GM23338 (cell line): ENCODE measurements at regions not wholly inside any gene's neighbourhood (a gene's known extent, or its start where the extent isn't known, plus 50 kb on each side); places are given as distances from the start of the nearest gene placed in this dataset.

Source experiments
- ATAC-seq: fragments of 200-7000 bp; cut with Tn5 transposase; 3 replicates; pipeline ENCODE4 v1.9.1; 2020
- DNase-seq: peaks from one replicate; pipeline ENCODE4 v3.0.0-alpha.2; 2015; ENCODE audit warnings: low spot score
- H2AFZ ChIP-seq: fragments of 200-600 bp; sonication (generic); 2 replicates; pipeline ENCODE4 v1.8.0; 2016; ENCODE audit warnings: antibody characterized with exemption, mild to moderate bottlenecking, moderate library complexity
- H3F3A ChIP-seq: fragments of 200-600 bp; sonication (generic); replicated peaks from 2 replicates; pipeline ENCODE4 v1.8.0; 2017; ENCODE audit warnings: antibody characterized with exemption, mixed run types, low read depth
- H3K27ac ChIP-seq: fragments of 200-600 bp; sonication (generic); 2 replicates; pipeline ENCODE4 v1.6.1; 2016; ENCODE audit warnings: low read depth
- H3K27me3 ChIP-seq: fragments of 200-600 bp; sonication (generic); 2 replicates; pipeline ENCODE4 v1.8.0; 2016; ENCODE audit warnings: mild to moderate bottlenecking, mixed run types, moderate library complexity; ENCODE audit not compliant: insufficient read depth
- H3K36me3 ChIP-seq: fragments of 200-600 bp; sonication (generic); 2 replicates; pipeline ENCODE4 v1.8.0; 2016; ENCODE audit warnings: mild to moderate bottlenecking; ENCODE audit not compliant: insufficient read depth
- H3K4me1 ChIP-seq: fragments of 200-600 bp; sonication (generic); 2 replicates; pipeline ENCODE4 v1.8.0; 2016; ENCODE audit warnings: mild to moderate bottlenecking, moderate library complexity; ENCODE audit not compliant: insufficient read depth
- H3K4me2 ChIP-seq: fragments of 200-600 bp; sonication (generic); 2 replicates; pipeline ENCODE4 v1.7.1; 2017; ENCODE audit warnings: mixed run types
- H3K4me3 ChIP-seq: fragments of 200-600 bp; sonication (generic); 2 replicates; pipeline ENCODE4 v1.6.1; 2016; ENCODE audit warnings: mixed run types
- H3K79me2 ChIP-seq: fragments of 200-600 bp; sonication (generic); replicated peaks from 2 replicates; pipeline ENCODE4 v1.8.0; 2017; ENCODE audit warnings: mild to moderate bottlenecking; ENCODE audit not compliant: insufficient read depth
- H3K9me2 ChIP-seq: fragments of 200-600 bp; sonication (generic); 2 replicates; pipeline ENCODE4 v1.8.0; 2017; ENCODE audit not compliant: insufficient read depth
- H4K20me1 ChIP-seq: fragments of 200-600 bp; sonication (generic); replicated peaks from 2 replicates; pipeline ENCODE4 v1.8.0; 2017; ENCODE audit warnings: mild to moderate bottlenecking; ENCODE audit not compliant: insufficient read depth
- H3K27ac Mint-ChIP-seq: 2 replicates; pipeline ENCODE4 v1.8.0; 2020; ENCODE audit warnings: inconsistent platforms, mild to moderate bottlenecking, moderate library complexity, mixed read lengths
- H3K27me3 Mint-ChIP-seq: 3 replicates; pipeline ENCODE4 v1.8.0; 2022; ENCODE audit warnings: low read depth, mild to moderate bottlenecking, moderate library complexity, mixed read lengths, inconsistent platforms; ENCODE audit not compliant: insufficient read depth, poor library complexity
- H3K36me3 Mint-ChIP-seq: 3 replicates; pipeline ENCODE4 v1.8.0; 2021; ENCODE audit warnings: low read depth, mild to moderate bottlenecking, inconsistent platforms, moderate library complexity, mixed read lengths
- H3K4me1 Mint-ChIP-seq: 3 replicates; pipeline ENCODE4 v1.8.0; 2020; ENCODE audit warnings: mild to moderate bottlenecking, inconsistent platforms, mixed read lengths
- H3K4me3 Mint-ChIP-seq: 3 replicates; pipeline ENCODE4 v1.8.0; 2021; ENCODE audit warnings: moderate library complexity, mild to moderate bottlenecking, inconsistent platforms, mixed read lengths
- H3K9me3 Mint-ChIP-seq: 3 replicates; pipeline ENCODE4 v1.8.0; 2020; ENCODE audit warnings: moderate library complexity, mild to moderate bottlenecking, inconsistent platforms, mixed read lengths
- CREB1 ChIP-seq: fragments of 250-450 bp; sonication (Bioruptor Pico); IDR thresholded peaks from 2 replicates; pipeline ENCODE4 v1.5.0; 2020; ENCODE audit warnings: low read depth, mild to moderate bottlenecking, moderate library complexity
- EZH2 ChIP-seq: fragments of 200-600 bp; sonication (generic); IDR thresholded peaks from one replicate; pipeline ENCODE4 v1.8.0; 2017; ENCODE audit warnings: antibody characterized with exemption, mild to moderate bottlenecking, low read depth; ENCODE audit not compliant: unreplicated experiment
- JUNB ChIP-seq: IDR thresholded peaks from one replicate; pipeline ENCODE4 v1.6.1; 2016; ENCODE audit warnings: antibody characterized with exemption; ENCODE audit not compliant: unreplicated experiment
- NANOG ChIP-seq: IDR thresholded peaks from 2 replicates; pipeline ENCODE4 v1.6.1; 2016; ENCODE audit warnings: antibody characterized with exemption, borderline replicate concordance
- REST ChIP-seq: IDR thresholded peaks from one replicate; pipeline ENCODE4 v1.6.1; 2018; ENCODE audit warnings: antibody characterized with exemption; ENCODE audit not compliant: unreplicated experiment
- STAT1 ChIP-seq: IDR thresholded peaks from one replicate; pipeline ENCODE4 v1.6.1; 2016; ENCODE audit warnings: antibody characterized with exemption; ENCODE audit not compliant: unreplicated experiment
- ZNF114 ChIP-seq: fragments of 250-450 bp; sonication (Bioruptor Pico); IDR thresholded peaks from 2 replicates; pipeline ENCODE4 v1.5.0; 2020; ENCODE audit warnings: mild to moderate bottlenecking, moderate library complexity
- ZNF331 ChIP-seq: fragments of 250-450 bp; sonication (Bioruptor Pico); IDR thresholded peaks from 2 replicates; pipeline ENCODE4 v1.5.0; 2020; ENCODE audit warnings: low read depth, mild to moderate bottlenecking, moderate library complexity
- TF ChIP-seq, protein P1 (sequence below): IDR thresholded peaks from 2 replicates; pipeline ENCODE4 v1.6.1; 2016; ENCODE audit warnings: antibody characterized with exemption
- TF ChIP-seq, protein P2 (sequence below), 2 experiments: fragments of 200-600 bp in 1 of 2; sonication (generic) in 1 of 2; conservative IDR thresholded peaks; 2 replicates each; pipeline versions ENCODE4 v1.5.1 to v1.6.1; 2016 to 2017; ENCODE audit warnings: antibody characterized with exemption in 2 of 2, low read depth in 2 of 2, mild to moderate bottlenecking in 2 of 2, moderate library complexity in 1 of 2
- TF ChIP-seq, protein P3 (sequence below): fragments of 250-450 bp; sonication (Bioruptor Pico); IDR thresholded peaks from 2 replicates; pipeline ENCODE4 v1.5.0; 2020; ENCODE audit warnings: mild to moderate bottlenecking, moderate library complexity

GRCh38 chr21:35197992-35198431 is 148.9 kb upstream of the RUNX1 start:
- H3K27ac ChIP-seq, result no peak overlapping the region
- no peak for ATAC-seq

More at GRCh38 chr21:35197992-35198431, 148.9 kb upstream of the RUNX1 start:
- Mint-ChIP-seq H3K9me3 (no peaks in the 10 kb centered on the region), H3K27me3 (peaks cover 1% of the 10 kb centered on the region), H3K4me1 (no peaks in the 10 kb centered on the region), H3K4me3 (no peak overlapping the region), H3K36me3 (no peaks in the 10 kb centered on the region), H3K27ac (no peak overlapping the region)
- peak overlapping the region; percentile 5; the same call in 1 of the 2 replicates for H2AFZ ChIP-seq
- H3K9me2 ChIP-seq, result peaks cover 21% of the 10 kb centered on the region; the same call in 1 of the 2 replicates
- TF ChIP-seq, protein P1, sequence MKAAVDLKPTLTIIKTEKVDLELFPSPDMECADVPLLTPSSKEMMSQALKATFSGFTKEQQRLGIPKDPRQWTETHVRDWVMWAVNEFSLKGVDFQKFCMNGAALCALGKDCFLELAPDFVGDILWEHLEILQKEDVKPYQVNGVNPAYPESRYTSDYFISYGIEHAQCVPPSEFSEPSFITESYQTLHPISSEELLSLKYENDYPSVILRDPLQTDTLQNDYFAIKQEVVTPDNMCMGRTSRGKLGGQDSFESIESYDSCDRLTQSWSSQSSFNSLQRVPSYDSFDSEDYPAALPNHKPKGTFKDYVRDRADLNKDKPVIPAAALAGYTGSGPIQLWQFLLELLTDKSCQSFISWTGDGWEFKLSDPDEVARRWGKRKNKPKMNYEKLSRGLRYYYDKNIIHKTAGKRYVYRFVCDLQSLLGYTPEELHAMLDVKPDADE, result no peak
- TF ChIP-seq JUNB (no peak), STAT1 (no peak), ZNF114 (CRISPR knock-in tag) (no peak), CREB1 (CRISPR knock-in tag) (no peak), ZNF331 (CRISPR knock-in tag) (no peak), REST (no peak), NANOG (no peak), EZH2 (no peak)
- TF ChIP-seq, protein P2, sequence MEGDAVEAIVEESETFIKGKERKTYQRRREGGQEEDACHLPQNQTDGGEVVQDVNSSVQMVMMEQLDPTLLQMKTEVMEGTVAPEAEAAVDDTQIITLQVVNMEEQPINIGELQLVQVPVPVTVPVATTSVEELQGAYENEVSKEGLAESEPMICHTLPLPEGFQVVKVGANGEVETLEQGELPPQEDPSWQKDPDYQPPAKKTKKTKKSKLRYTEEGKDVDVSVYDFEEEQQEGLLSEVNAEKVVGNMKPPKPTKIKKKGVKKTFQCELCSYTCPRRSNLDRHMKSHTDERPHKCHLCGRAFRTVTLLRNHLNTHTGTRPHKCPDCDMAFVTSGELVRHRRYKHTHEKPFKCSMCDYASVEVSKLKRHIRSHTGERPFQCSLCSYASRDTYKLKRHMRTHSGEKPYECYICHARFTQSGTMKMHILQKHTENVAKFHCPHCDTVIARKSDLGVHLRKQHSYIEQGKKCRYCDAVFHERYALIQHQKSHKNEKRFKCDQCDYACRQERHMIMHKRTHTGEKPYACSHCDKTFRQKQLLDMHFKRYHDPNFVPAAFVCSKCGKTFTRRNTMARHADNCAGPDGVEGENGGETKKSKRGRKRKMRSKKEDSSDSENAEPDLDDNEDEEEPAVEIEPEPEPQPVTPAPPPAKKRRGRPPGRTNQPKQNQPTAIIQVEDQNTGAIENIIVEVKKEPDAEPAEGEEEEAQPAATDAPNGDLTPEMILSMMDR (conservative IDR thresholded peaks at IDR 0.05; ENCODE audit: low read depth in 2 of 2), result no peak
- TF ChIP-seq, protein P3, sequence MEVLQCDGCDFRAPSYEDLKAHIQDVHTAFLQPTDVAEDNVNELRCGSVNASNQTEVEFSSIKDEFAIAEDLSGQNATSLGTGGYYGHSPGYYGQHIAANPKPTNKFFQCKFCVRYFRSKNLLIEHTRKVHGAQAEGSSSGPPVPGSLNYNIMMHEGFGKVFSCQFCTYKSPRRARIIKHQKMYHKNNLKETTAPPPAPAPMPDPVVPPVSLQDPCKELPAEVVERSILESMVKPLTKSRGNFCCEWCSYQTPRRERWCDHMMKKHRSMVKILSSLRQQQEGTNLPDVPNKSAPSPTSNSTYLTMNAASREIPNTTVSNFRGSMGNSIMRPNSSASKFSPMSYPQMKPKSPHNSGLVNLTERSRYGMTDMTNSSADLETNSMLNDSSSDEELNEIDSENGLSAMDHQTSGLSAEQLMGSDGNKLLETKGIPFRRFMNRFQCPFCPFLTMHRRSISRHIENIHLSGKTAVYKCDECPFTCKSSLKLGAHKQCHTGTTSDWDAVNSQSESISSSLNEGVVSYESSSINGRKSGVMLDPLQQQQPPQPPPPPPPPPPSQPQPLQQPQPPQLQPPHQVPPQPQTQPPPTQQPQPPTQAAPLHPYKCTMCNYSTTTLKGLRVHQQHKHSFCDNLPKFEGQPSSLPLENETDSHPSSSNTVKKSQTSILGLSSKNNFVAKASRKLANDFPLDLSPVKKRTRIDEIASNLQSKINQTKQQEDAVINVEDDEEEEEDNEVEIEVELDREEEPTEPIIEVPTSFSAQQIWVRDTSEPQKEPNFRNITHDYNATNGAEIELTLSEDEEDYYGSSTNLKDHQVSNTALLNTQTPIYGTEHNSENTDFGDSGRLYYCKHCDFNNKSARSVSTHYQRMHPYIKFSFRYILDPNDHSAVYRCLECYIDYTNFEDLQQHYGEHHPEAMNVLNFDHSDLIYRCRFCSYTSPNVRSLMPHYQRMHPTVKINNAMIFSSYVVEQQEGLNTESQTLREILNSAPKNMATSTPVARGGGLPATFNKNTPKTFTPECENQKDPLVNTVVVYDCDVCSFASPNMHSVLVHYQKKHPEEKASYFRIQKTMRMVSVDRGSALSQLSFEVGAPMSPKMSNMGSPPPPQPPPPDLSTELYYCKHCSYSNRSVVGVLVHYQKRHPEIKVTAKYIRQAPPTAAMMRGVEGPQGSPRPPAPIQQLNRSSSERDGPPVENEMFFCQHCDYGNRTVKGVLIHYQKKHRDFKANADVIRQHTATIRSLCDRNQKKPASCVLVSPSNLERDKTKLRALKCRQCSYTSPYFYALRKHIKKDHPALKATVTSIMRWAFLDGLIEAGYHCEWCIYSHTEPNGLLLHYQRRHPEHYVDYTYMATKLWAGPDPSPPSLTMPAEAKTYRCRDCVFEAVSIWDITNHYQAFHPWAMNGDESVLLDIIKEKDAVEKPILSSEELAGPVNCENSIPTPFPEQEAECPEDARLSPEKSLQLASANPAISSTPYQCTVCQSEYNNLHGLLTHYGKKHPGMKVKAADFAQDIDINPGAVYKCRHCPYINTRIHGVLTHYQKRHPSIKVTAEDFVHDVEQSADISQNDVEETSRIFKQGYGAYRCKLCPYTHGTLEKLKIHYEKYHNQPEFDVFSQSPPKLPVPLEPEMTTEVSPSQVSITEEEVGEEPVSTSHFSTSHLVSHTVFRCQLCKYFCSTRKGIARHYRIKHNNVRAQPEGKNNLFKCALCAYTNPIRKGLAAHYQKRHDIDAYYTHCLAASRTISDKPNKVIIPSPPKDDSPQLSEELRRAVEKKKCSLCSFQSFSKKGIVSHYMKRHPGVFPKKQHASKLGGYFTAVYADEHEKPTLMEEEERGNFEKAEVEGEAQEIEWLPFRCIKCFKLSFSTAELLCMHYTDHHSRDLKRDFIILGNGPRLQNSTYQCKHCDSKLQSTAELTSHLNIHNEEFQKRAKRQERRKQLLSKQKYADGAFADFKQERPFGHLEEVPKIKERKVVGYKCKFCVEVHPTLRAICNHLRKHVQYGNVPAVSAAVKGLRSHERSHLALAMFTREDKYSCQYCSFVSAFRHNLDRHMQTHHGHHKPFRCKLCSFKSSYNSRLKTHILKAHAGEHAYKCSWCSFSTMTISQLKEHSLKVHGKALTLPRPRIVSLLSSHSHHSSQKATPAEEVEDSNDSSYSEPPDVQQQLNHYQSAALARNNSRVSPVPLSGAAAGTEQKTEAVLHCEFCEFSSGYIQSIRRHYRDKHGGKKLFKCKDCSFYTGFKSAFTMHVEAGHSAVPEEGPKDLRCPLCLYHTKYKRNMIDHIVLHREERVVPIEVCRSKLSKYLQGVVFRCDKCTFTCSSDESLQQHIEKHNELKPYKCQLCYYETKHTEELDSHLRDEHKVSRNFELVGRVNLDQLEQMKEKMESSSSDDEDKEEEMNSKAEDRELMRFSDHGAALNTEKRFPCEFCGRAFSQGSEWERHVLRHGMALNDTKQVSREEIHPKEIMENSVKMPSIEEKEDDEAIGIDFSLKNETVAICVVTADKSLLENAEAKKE (CRISPR knock-in tag), result no peak
- DNase-seq, result no peak
- no peaks in the 10 kb centered on the region for H3K4me1 ChIP-seq
- H3F3A ChIP-seq, result no peaks in the 10 kb centered on the region
- H3K27me3 ChIP-seq, result no peaks in the 10 kb centered on the region
- no peaks in the 10 kb centered on the region for H3K79me2 ChIP-seq
- H3K4me2 ChIP-seq, result no peak overlapping the region
- no peaks in the 10 kb centered on the region for H4K20me1 ChIP-seq
- H3K36me3 ChIP-seq, result no peaks in the 10 kb centered on the region
- no peak overlapping the region for H3K4me3 ChIP-seq
